GM23338 (cell line): ENCODE measurements at regions not wholly inside any gene's neighbourhood (a gene's known extent, or its start where the extent isn't known, plus 50 kb on each side); places are given as distances from the start of the nearest gene placed in this dataset.

Source experiments
- ATAC-seq: fragments of 200-7000 bp; cut with Tn5 transposase; 3 replicates; pipeline ENCODE4 v1.9.1; 2020
- DNase-seq: peaks from one replicate; pipeline ENCODE4 v3.0.0-alpha.2; 2015; ENCODE audit warnings: low spot score
- H2AFZ ChIP-seq: fragments of 200-600 bp; sonication (generic); 2 replicates; pipeline ENCODE4 v1.8.0; 2016; ENCODE audit warnings: antibody characterized with exemption, mild to moderate bottlenecking, moderate library complexity
- H3F3A ChIP-seq: fragments of 200-600 bp; sonication (generic); replicated peaks from 2 replicates; pipeline ENCODE4 v1.8.0; 2017; ENCODE audit warnings: antibody characterized with exemption, mixed run types, low read depth
- H3K27ac ChIP-seq: fragments of 200-600 bp; sonication (generic); 2 replicates; pipeline ENCODE4 v1.6.1; 2016; ENCODE audit warnings: low read depth
- H3K27me3 ChIP-seq: fragments of 200-600 bp; sonication (generic); 2 replicates; pipeline ENCODE4 v1.8.0; 2016; ENCODE audit warnings: mild to moderate bottlenecking, mixed run types, moderate library complexity; ENCODE audit not compliant: insufficient read depth
- H3K36me3 ChIP-seq: fragments of 200-600 bp; sonication (generic); 2 replicates; pipeline ENCODE4 v1.8.0; 2016; ENCODE audit warnings: mild to moderate bottlenecking; ENCODE audit not compliant: insufficient read depth
- H3K4me1 ChIP-seq: fragments of 200-600 bp; sonication (generic); 2 replicates; pipeline ENCODE4 v1.8.0; 2016; ENCODE audit warnings: mild to moderate bottlenecking, moderate library complexity; ENCODE audit not compliant: insufficient read depth
- H3K4me2 ChIP-seq: fragments of 200-600 bp; sonication (generic); 2 replicates; pipeline ENCODE4 v1.7.1; 2017; ENCODE audit warnings: mixed run types
- H3K4me3 ChIP-seq: fragments of 200-600 bp; sonication (generic); 2 replicates; pipeline ENCODE4 v1.6.1; 2016; ENCODE audit warnings: mixed run types
- H3K79me2 ChIP-seq: fragments of 200-600 bp; sonication (generic); replicated peaks from 2 replicates; pipeline ENCODE4 v1.8.0; 2017; ENCODE audit warnings: mild to moderate bottlenecking; ENCODE audit not compliant: insufficient read depth
- H3K9me2 ChIP-seq: fragments of 200-600 bp; sonication (generic); 2 replicates; pipeline ENCODE4 v1.8.0; 2017; ENCODE audit not compliant: insufficient read depth
- H4K20me1 ChIP-seq: fragments of 200-600 bp; sonication (generic); replicated peaks from 2 replicates; pipeline ENCODE4 v1.8.0; 2017; ENCODE audit warnings: mild to moderate bottlenecking; ENCODE audit not compliant: insufficient read depth
- H3K27ac Mint-ChIP-seq: 2 replicates; pipeline ENCODE4 v1.8.0; 2020; ENCODE audit warnings: inconsistent platforms, mild to moderate bottlenecking, moderate library complexity, mixed read lengths
- H3K27me3 Mint-ChIP-seq: 3 replicates; pipeline ENCODE4 v1.8.0; 2022; ENCODE audit warnings: low read depth, mild to moderate bottlenecking, moderate library complexity, mixed read lengths, inconsistent platforms; ENCODE audit not compliant: insufficient read depth, poor library complexity
- H3K36me3 Mint-ChIP-seq: 3 replicates; pipeline ENCODE4 v1.8.0; 2021; ENCODE audit warnings: low read depth, mild to moderate bottlenecking, inconsistent platforms, moderate library complexity, mixed read lengths
- H3K4me1 Mint-ChIP-seq: 3 replicates; pipeline ENCODE4 v1.8.0; 2020; ENCODE audit warnings: mild to moderate bottlenecking, inconsistent platforms, mixed read lengths
- H3K4me3 Mint-ChIP-seq: 3 replicates; pipeline ENCODE4 v1.8.0; 2021; ENCODE audit warnings: moderate library complexity, mild to moderate bottlenecking, inconsistent platforms, mixed read lengths
- H3K9me3 Mint-ChIP-seq: 3 replicates; pipeline ENCODE4 v1.8.0; 2020; ENCODE audit warnings: moderate library complexity, mild to moderate bottlenecking, inconsistent platforms, mixed read lengths
- CREB1 ChIP-seq: fragments of 250-450 bp; sonication (Bioruptor Pico); IDR thresholded peaks from 2 replicates; pipeline ENCODE4 v1.5.0; 2020; ENCODE audit warnings: low read depth, mild to moderate bottlenecking, moderate library complexity
- EZH2 ChIP-seq: fragments of 200-600 bp; sonication (generic); IDR thresholded peaks from one replicate; pipeline ENCODE4 v1.8.0; 2017; ENCODE audit warnings: antibody characterized with exemption, mild to moderate bottlenecking, low read depth; ENCODE audit not compliant: unreplicated experiment
- EZH2phosphoT487 ChIP-seq: fragments of 200-600 bp; sonication (generic); IDR thresholded peaks from one replicate; pipeline ENCODE4 v1.8.1; 2018; ENCODE audit warnings: antibody characterized with exemption; ENCODE audit not compliant: unreplicated experiment
- JUNB ChIP-seq: IDR thresholded peaks from one replicate; pipeline ENCODE4 v1.6.1; 2016; ENCODE audit warnings: antibody characterized with exemption; ENCODE audit not compliant: unreplicated experiment
- POLR2AphosphoS5 ChIP-seq: IDR thresholded peaks from 2 replicates; pipeline ENCODE4 v1.6.1; 2016; ENCODE audit warnings: antibody characterized with exemption, low read depth
- STAT1 ChIP-seq: IDR thresholded peaks from one replicate; pipeline ENCODE4 v1.6.1; 2016; ENCODE audit warnings: antibody characterized with exemption; ENCODE audit not compliant: unreplicated experiment
- ZNF114 ChIP-seq: fragments of 250-450 bp; sonication (Bioruptor Pico); IDR thresholded peaks from 2 replicates; pipeline ENCODE4 v1.5.0; 2020; ENCODE audit warnings: mild to moderate bottlenecking, moderate library complexity
- ZNF331 ChIP-seq: fragments of 250-450 bp; sonication (Bioruptor Pico); IDR thresholded peaks from 2 replicates; pipeline ENCODE4 v1.5.0; 2020; ENCODE audit warnings: low read depth, mild to moderate bottlenecking, moderate library complexity
- TF ChIP-seq, protein P1 (sequence below): IDR thresholded peaks from 2 replicates; pipeline ENCODE4 v1.6.1; 2016; ENCODE audit warnings: antibody characterized with exemption
- TF ChIP-seq, protein P2 (sequence below): IDR thresholded peaks from one replicate; pipeline ENCODE4 v1.6.1; 2018; ENCODE audit warnings: antibody characterized with exemption; ENCODE audit not compliant: unreplicated experiment
- TF ChIP-seq, protein P3 (sequence below), 2 experiments: fragments of 200-600 bp in 1 of 2; sonication (generic) in 1 of 2; conservative IDR thresholded peaks; 2 replicates each; pipeline versions ENCODE4 v1.5.1 to v1.6.1; 2016 to 2017; ENCODE audit warnings: antibody characterized with exemption in 2 of 2, low read depth in 2 of 2, mild to moderate bottlenecking in 2 of 2, moderate library complexity in 1 of 2

DNA sequence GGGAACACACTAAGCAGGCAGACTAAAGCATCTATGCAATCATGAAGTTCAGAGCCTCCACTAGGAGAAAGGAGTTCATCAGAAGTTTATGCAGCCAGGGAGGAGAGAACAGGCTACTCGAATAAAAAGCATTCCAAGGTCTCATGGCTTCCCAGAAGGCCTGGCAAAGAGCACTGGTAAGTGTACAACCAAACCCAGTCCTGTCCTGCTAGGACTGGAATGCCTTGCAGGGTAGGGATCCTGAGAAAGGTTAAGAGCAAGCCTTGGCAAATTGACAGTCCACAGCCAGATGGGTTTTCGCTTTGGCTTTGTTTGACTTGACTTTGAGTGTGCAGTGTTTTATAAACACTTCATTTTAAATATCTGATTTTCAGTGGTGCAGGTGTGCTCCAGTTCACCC lies 133.6 kb upstream of the ATP1B1 start:
- Histone ChIP-seq H3K36me3 (no peaks in the 10 kb centered on the region), H3K4me2 (no peak overlapping the region), H3K27ac (no peak overlapping the region), H3K27me3 (no peaks in the 10 kb centered on the region), H3F3A (no peaks in the 10 kb centered on the region), H3K79me2 (no peaks in the 10 kb centered on the region), H4K20me1 (no peaks in the 10 kb centered on the region), H2AFZ (no peak overlapping the region), H3K4me1 (peaks cover 14% of the 10 kb centered on the region), H3K4me3 (no peak overlapping the region), H3K9me2 (no peaks in the 10 kb centered on the region)
- Mint-ChIP-seq H3K36me3 (no peaks in the 10 kb centered on the region), H3K27ac (no peak overlapping the region), H3K27me3 (no peaks in the 10 kb centered on the region), H3K4me1 (peaks cover 15% of the 10 kb centered on the region), H3K9me3 (no peaks in the 10 kb centered on the region), H3K4me3 (no peak overlapping the region)
- no peak for ATAC-seq
- DNase-seq, result no peak
- TF ChIP-seq STAT1 (no peak), ZNF114 (CRISPR knock-in tag) (no peak), CREB1 (no peak)
- TF ChIP-seq, protein P1, sequence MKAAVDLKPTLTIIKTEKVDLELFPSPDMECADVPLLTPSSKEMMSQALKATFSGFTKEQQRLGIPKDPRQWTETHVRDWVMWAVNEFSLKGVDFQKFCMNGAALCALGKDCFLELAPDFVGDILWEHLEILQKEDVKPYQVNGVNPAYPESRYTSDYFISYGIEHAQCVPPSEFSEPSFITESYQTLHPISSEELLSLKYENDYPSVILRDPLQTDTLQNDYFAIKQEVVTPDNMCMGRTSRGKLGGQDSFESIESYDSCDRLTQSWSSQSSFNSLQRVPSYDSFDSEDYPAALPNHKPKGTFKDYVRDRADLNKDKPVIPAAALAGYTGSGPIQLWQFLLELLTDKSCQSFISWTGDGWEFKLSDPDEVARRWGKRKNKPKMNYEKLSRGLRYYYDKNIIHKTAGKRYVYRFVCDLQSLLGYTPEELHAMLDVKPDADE, result no peak

DNA sequence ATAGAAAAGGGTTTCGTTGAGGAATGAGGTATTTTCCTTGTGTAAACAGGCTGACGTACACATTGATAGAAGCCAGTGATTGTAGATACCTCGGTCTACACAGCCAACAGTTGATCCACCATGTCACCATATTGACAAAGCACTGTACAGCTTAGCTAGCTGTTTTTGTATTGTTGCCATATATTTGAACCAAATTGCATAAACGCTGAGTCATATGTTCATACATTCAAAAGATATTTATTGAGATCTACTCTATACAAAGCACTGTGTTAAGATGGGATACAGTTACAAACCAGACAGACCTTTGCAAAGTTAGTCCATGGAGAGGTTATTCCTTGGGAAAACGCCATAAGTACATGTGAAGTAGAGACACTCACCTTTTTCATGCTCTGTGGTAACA lies 132.4 kb upstream of the ATP1B1 start:
- Histone ChIP-seq H3K4me2 (no peak overlapping the region), H3K27ac (no peak overlapping the region), H4K20me1 (no peaks in the 10 kb centered on the region), H3K4me1 (peaks cover 14% of the 10 kb centered on the region), H3K79me2 (no peaks in the 10 kb centered on the region), H3K27me3 (no peaks in the 10 kb centered on the region), H3K4me3 (no peak overlapping the region), H3F3A (no peaks in the 10 kb centered on the region), H2AFZ (no peak overlapping the region), H3K9me2 (no peaks in the 10 kb centered on the region), H3K36me3 (no peaks in the 10 kb centered on the region)
- TF ChIP-seq ZNF114 (CRISPR knock-in tag) (no peak), EZH2phosphoT487 (no peak), EZH2 (no peak), CREB1 (no peak), JUNB (no peak)
- no peak overlapping the region for H3K4me3 Mint-ChIP-seq
- H3K4me1 Mint-ChIP-seq, result peaks cover 15% of the 10 kb centered on the region
- no peaks in the 10 kb centered on the region for H3K36me3 Mint-ChIP-seq
- no peak overlapping the region for H3K27ac Mint-ChIP-seq
- DNase-seq (no peak), ATAC-seq (no peak)
- H3K27me3 Mint-ChIP-seq, result no peaks in the 10 kb centered on the region
- H3K9me3 Mint-ChIP-seq, result no peaks in the 10 kb centered on the region

DNA sequence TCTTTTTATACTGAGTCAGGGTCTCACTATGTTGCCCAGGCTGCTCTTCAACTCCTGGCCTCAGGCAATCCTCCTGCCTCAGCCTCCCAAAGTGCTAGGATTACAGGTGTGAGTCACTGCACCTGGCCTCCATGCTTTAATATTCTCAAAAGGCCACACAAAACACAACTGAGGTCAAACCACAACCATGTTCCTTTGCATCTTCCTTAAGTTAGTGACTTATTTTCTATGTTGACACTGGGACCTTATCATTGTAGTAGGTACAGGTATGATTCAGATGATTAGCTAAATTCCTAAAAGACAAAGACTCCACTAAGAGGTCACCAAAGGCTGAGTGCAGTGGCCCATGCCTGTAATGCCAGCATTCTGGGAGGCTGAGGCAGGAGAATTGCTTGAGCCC lies 131.9 kb upstream of the ATP1B1 start:
- Histone ChIP-seq H2AFZ (no peak overlapping the region), H3K9me2 (no peaks in the 10 kb centered on the region), H3K27ac (no peak overlapping the region), H3K27me3 (no peaks in the 10 kb centered on the region), H3F3A (no peaks in the 10 kb centered on the region), H4K20me1 (no peaks in the 10 kb centered on the region), H3K79me2 (no peaks in the 10 kb centered on the region), H3K36me3 (no peaks in the 10 kb centered on the region), H3K4me2 (no peak overlapping the region), H3K4me3 (no peak overlapping the region), H3K4me1 (peaks cover 14% of the 10 kb centered on the region)
- H3K27ac Mint-ChIP-seq, result no peak overlapping the region
- no peak overlapping the region for H3K4me3 Mint-ChIP-seq
- ATAC-seq, result no peak
- no peak for DNase-seq
- H3K27me3 Mint-ChIP-seq, result no peaks in the 10 kb centered on the region
- H3K36me3 Mint-ChIP-seq, result no peaks in the 10 kb centered on the region
- H3K9me3 Mint-ChIP-seq, result no peaks in the 10 kb centered on the region
- H3K4me1 Mint-ChIP-seq, result peaks cover 15% of the 10 kb centered on the region
- TF ChIP-seq, protein P2, sequence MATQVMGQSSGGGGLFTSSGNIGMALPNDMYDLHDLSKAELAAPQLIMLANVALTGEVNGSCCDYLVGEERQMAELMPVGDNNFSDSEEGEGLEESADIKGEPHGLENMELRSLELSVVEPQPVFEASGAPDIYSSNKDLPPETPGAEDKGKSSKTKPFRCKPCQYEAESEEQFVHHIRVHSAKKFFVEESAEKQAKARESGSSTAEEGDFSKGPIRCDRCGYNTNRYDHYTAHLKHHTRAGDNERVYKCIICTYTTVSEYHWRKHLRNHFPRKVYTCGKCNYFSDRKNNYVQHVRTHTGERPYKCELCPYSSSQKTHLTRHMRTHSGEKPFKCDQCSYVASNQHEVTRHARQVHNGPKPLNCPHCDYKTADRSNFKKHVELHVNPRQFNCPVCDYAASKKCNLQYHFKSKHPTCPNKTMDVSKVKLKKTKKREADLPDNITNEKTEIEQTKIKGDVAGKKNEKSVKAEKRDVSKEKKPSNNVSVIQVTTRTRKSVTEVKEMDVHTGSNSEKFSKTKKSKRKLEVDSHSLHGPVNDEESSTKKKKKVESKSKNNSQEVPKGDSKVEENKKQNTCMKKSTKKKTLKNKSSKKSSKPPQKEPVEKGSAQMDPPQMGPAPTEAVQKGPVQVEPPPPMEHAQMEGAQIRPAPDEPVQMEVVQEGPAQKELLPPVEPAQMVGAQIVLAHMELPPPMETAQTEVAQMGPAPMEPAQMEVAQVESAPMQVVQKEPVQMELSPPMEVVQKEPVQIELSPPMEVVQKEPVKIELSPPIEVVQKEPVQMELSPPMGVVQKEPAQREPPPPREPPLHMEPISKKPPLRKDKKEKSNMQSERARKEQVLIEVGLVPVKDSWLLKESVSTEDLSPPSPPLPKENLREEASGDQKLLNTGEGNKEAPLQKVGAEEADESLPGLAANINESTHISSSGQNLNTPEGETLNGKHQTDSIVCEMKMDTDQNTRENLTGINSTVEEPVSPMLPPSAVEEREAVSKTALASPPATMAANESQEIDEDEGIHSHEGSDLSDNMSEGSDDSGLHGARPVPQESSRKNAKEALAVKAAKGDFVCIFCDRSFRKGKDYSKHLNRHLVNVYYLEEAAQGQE, result no peak
- TF ChIP-seq EZH2phosphoT487 (no peak), ZNF331 (CRISPR knock-in tag) (no peak), ZNF114 (CRISPR knock-in tag) (no peak), POLR2AphosphoS5 (no peak)
- TF ChIP-seq, protein P3, sequence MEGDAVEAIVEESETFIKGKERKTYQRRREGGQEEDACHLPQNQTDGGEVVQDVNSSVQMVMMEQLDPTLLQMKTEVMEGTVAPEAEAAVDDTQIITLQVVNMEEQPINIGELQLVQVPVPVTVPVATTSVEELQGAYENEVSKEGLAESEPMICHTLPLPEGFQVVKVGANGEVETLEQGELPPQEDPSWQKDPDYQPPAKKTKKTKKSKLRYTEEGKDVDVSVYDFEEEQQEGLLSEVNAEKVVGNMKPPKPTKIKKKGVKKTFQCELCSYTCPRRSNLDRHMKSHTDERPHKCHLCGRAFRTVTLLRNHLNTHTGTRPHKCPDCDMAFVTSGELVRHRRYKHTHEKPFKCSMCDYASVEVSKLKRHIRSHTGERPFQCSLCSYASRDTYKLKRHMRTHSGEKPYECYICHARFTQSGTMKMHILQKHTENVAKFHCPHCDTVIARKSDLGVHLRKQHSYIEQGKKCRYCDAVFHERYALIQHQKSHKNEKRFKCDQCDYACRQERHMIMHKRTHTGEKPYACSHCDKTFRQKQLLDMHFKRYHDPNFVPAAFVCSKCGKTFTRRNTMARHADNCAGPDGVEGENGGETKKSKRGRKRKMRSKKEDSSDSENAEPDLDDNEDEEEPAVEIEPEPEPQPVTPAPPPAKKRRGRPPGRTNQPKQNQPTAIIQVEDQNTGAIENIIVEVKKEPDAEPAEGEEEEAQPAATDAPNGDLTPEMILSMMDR (conservative IDR thresholded peaks at IDR 0.05; ENCODE audit: low read depth in 2 of 2), result no peak
